K562 (cell line): ENCODE measurements at regions not wholly inside any gene's neighbourhood (a gene's known extent, or its start where the extent isn't known, plus 50 kb on each side); places are given as distances from the start of the nearest gene placed in this dataset.

Experiments
- ATAC-seq: fragments of 200-7000 bp; cut with Tn5 transposase; 3 replicates; pipeline ENCODE4 v1.9.1; 2020; ENCODE audit warnings: moderate library complexity
- BruUV-seq: library from RNA; stranded (reverse); fragments of 400-500 nt; replicated peaks from 2 replicates; lab custom pipeline; 2021; lab: Mats Ljungman, UMichigan
- CTCF ChIA-PET: fragments of 300-600 bp; formaldehyde crosslinking; extraction: SDS; loops from one replicate; lab custom pipeline; 2021; ENCODE audit warnings: low intra/inter-chr PET ratio; lab: Yijun Ruan, JAX
- POLR2A ChIA-PET: fragments of 300-600, 350-650 bp; sonication (Branson Sonifier 250); formaldehyde crosslinking; extraction: SDS; loops from one replicate; lab custom pipeline; 2021; ENCODE audit warnings: antibody characterized with exemption, inconsistent platforms; lab: Yijun Ruan, JAX
- DNase-seq, 4 experiments: peaks; one replicate each; pipeline versions ENCODE4 v3.0.0 to v3.0.0-alpha.2; 2011 to 2018; ENCODE audit warnings: low spot score in 3 of 4, mixed read lengths in 3 of 4; ENCODE audit errors: extremely low read depth in 1 of 4
- FAIRE-seq: peaks from 2 replicates; lab custom pipeline; 2011; peaks lifted over from hg19 to GRCh38; lab: Jason Lieb, UNC
- H2AFZ ChIP-seq: 2 replicates; pipeline ENCODE4 v1.6.0; 2011; ENCODE audit warnings: low read depth, low read length, control low read depth, inconsistent platforms
- H3K27ac ChIP-seq: fragments of 200-600 bp; 3 replicates; pipeline ENCODE4 v1.8.0; 2011; ENCODE audit warnings: low read depth, mild to moderate bottlenecking, control low read depth, inconsistent platforms, low read length, moderate library complexity, mixed read lengths; ENCODE audit errors: extremely low read depth
- H3K27me3 ChIP-seq, 2 experiments: fragments of 300-600 bp in 1 of 2; 2 replicates in 1 of 2; 3 replicates in 1 of 2; pipeline versions ENCODE4 v1.6.0 to v1.8.0; 2011; ENCODE audit warnings: inconsistent platforms in 2 of 2, low read length in 2 of 2, mild to moderate bottlenecking in 1 of 2, mixed read lengths in 1 of 2, moderate library complexity in 1 of 2; ENCODE audit not compliant: control insufficient read depth in 2 of 2, insufficient read depth in 2 of 2
- H3K36me3 ChIP-seq: fragments of 300-600 bp; 3 replicates; pipeline ENCODE4 v1.8.0; 2011; ENCODE audit warnings: mild to moderate bottlenecking, low read length, inconsistent platforms; ENCODE audit not compliant: control insufficient read depth, insufficient read depth
- H3K4me1 ChIP-seq, 2 experiments: fragments of 200-600 bp in 1 of 2; replicated peaks in 1 of 2; 2 replicates in 1 of 2; 3 replicates in 1 of 2; pipeline versions ENCODE4 v1.5.1 to v1.8.0; 2011; ENCODE audit warnings: inconsistent platforms in 2 of 2, low read length in 2 of 2, mild to moderate bottlenecking in 1 of 2, mixed read lengths in 1 of 2, moderate library complexity in 1 of 2; ENCODE audit not compliant: control insufficient read depth in 2 of 2, insufficient read depth in 2 of 2
- H3K4me2 ChIP-seq: 2 replicates; pipeline ENCODE4 v1.6.1; 2011; ENCODE audit warnings: low read length, control low read depth, inconsistent platforms, mixed read lengths; ENCODE audit not compliant: insufficient read depth
- H3K4me3 ChIP-seq: fragments of 200-600 bp; sonication (generic), shearing (Covaris generic); 2 replicates; pipeline ENCODE4 v1.5.1; 2016; ENCODE audit warnings: control low read depth, inconsistent platforms
- H3K79me2 ChIP-seq: fragments of 200-600 bp; 3 replicates; pipeline ENCODE4 v1.8.0; 2011; ENCODE audit warnings: low read length, inconsistent platforms; ENCODE audit not compliant: control insufficient read depth, insufficient read depth
- H3K9ac ChIP-seq, 2 experiments: 2 replicates each; pipeline versions ENCODE4 v1.6.0 to v1.6.1; 2011; ENCODE audit warnings: low read depth in 2 of 2, low read length in 2 of 2, control low read depth in 1 of 2, inconsistent platforms in 1 of 2, mild to moderate bottlenecking in 1 of 2, mixed read lengths in 1 of 2; ENCODE audit not compliant: insufficient read depth in 1 of 2
- H3K9me1 ChIP-seq: one replicate; pipeline ENCODE4 v1.6.0; 2011; ENCODE audit warnings: inconsistent platforms, mild to moderate bottlenecking, low read length, moderate library complexity; ENCODE audit not compliant: control insufficient read depth, insufficient read depth
- H3K9me3 ChIP-seq: replicated peaks from 2 replicates; pipeline ENCODE4 v1.5.1; 2011; ENCODE audit warnings: low read depth, low read length, inconsistent platforms; ENCODE audit not compliant: control insufficient read depth, insufficient read depth
- H4K20me1 ChIP-seq: replicated peaks from 2 replicates; pipeline ENCODE4 v1.6.1; 2011; ENCODE audit warnings: low read length, inconsistent platforms, mixed read lengths; ENCODE audit not compliant: control insufficient read depth, insufficient read depth
- BDP1 ChIP-seq: IDR thresholded peaks from 3 replicates; pipeline ENCODE4 v1.6.1; 2011; ENCODE audit not compliant: insufficient read length, insufficient read depth
- BRF2 ChIP-seq: IDR thresholded peaks from 3 replicates; pipeline ENCODE4 v1.6.1; 2011; ENCODE audit warnings: borderline replicate concordance, mild to moderate bottlenecking; ENCODE audit not compliant: insufficient read length, insufficient read depth
- GABPA ChIP-seq: fragments of 200-800 bp; sonication (Bioruptor generic); conservative IDR thresholded peaks from 2 replicates; pipeline ENCODE4 v1.6.1; 2016; ENCODE audit warnings: low read depth, missing genetic modification characterization, missing compliant biosample characterization
- HNRNPH1 ChIP-seq: fragments of 200-400 bp; formaldehyde crosslinking; optimal IDR thresholded peaks from 2 replicates; pipeline ENCODE3; 2017; ENCODE audit warnings: low read depth, mild to moderate bottlenecking, low read length, moderate library complexity
- MTA1 ChIP-seq: fragments of 450-650 bp; IDR thresholded peaks from 2 replicates; pipeline ENCODE4 v1.6.1; 2017; ENCODE audit warnings: borderline replicate concordance
- SFPQ ChIP-seq: fragments of 200-400 bp; formaldehyde crosslinking; IDR thresholded peaks from 2 replicates; pipeline ENCODE4 v1.6.1; 2017; ENCODE audit warnings: mild to moderate bottlenecking, low read depth, low read length, moderate library complexity
- SREBF1 ChIP-seq: fragments of 150-350 bp; IDR thresholded peaks from 2 replicates; pipeline ENCODE4 v1.6.1; 2014; ENCODE audit warnings: antibody characterized with exemption, low read depth, low read length, borderline replicate concordance
- WGBS: fragments of 100-300 bp; shearing (Covaris generic); methylation state at CpG from one replicate; pipeline ENCODE4 v1.1.6; 2016; ENCODE audit warnings: low coverage, mixed read lengths; ENCODE audit not compliant: insufficient coverage; ENCODE audit errors: missing lambda C conversion rate; 5-methylcytosine and 5-hydroxymethylcytosine counted together
- in situ Hi-C: fragments of 300-500 bp; cut with MboI; formaldehyde crosslinking; loops from 4 replicates; pipeline ENCODE4 v1.15.0; 2018; ENCODE audit warnings: inconsistent platforms, mixed read lengths
- intact Hi-C: fragments of 100-400 bp; cut with micrococcal nuclease; formaldehyde crosslinking; loops from 2 replicates; pipeline ENCODE4 v1.14.2; 2022
- TF ChIP-seq, protein P1 (sequence below): sonication (generic); formaldehyde crosslinking; IDR thresholded peaks from 2 replicates; pipeline ENCODE4 v1.8.1; 2023; ENCODE audit warnings: missing genetic modification reagents, mild to moderate bottlenecking, borderline replicate concordance

GRCh38 chr1:189752461-189752995, 725.1 kb downstream of the BRINP3 start:
- no peaks in the 10 kb centered on the region for H3K79me2 ChIP-seq
- H3K36me3 ChIP-seq: no peaks in the 10 kb centered on the region
- in situ Hi-C loops (no loop called here), intact Hi-C loops (no loop called here)
- no peaks in the 10 kb centered on the region for H3K9me3 ChIP-seq
- H3K4me3 ChIP-seq: no peak overlapping the region
- H3K4me1 ChIP-seq: no peaks in the 10 kb centered on the region
- no peaks in the 10 kb centered on the region for H3K9me1 ChIP-seq
- no peak overlapping the region for H3K4me2 ChIP-seq
- H3K27ac ChIP-seq: no peak overlapping the region
- no peak for DNase-seq
- H4K20me1 ChIP-seq: no peaks in the 10 kb centered on the region
- H2AFZ ChIP-seq: no peak overlapping the region
- CTCF ChIA-PET: no interaction called here
- TF ChIP-seq HNRNPH1 (no peak), BDP1 (no peak), SREBF1 (no peak), MTA1 (no peak), BRF2 (no peak), SFPQ (no peak), GABPA (tag) (no peak)
- TF ChIP-seq, protein P1, sequence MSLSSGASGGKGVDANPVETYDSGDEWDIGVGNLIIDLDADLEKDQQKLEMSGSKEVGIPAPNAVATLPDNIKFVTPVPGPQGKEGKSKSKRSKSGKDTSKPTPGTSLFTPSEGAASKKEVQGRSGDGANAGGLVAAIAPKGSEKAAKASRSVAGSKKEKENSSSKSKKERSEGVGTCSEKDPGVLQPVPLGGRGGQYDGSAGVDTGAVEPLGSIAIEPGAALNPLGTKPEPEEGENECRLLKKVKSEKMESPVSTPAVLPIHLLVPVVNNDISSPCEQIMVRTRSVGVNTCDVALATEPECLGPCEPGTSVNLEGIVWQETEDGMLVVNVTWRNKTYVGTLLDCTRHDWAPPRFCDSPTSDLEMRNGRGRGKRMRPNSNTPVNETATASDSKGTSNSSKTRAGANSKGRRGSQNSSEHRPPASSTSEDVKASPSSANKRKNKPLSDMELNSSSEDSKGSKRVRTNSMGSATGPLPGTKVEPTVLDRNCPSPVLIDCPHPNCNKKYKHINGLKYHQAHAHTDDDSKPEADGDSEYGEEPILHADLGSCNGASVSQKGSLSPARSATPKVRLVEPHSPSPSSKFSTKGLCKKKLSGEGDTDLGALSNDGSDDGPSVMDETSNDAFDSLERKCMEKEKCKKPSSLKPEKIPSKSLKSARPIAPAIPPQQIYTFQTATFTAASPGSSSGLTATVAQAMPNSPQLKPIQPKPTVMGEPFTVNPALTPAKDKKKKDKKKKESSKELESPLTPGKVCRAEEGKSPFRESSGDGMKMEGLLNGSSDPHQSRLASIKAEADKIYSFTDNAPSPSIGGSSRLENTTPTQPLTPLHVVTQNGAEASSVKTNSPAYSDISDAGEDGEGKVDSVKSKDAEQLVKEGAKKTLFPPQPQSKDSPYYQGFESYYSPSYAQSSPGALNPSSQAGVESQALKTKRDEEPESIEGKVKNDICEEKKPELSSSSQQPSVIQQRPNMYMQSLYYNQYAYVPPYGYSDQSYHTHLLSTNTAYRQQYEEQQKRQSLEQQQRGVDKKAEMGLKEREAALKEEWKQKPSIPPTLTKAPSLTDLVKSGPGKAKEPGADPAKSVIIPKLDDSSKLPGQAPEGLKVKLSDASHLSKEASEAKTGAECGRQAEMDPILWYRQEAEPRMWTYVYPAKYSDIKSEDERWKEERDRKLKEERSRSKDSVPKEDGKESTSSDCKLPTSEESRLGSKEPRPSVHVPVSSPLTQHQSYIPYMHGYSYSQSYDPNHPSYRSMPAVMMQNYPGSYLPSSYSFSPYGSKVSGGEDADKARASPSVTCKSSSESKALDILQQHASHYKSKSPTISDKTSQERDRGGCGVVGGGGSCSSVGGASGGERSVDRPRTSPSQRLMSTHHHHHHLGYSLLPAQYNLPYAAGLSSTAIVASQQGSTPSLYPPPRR (CRISPR knock-in tag): no peak
- TF ChIP-seq, all 486 proteins: peak for 0
- FAIRE-seq: no peak
- no TSS peak for BruUV-seq
- POLR2A ChIA-PET: no interaction called here
- no peaks in the 10 kb centered on the region for H3K27me3 ChIP-seq
- H3K9ac ChIP-seq: no peak overlapping the region
- 5% methylated on average over 1 of the region's 1 CpG for WGBS
- no peak for ATAC-seq
